Neural progenitor cell (in vitro differentiated cells): ENCODE measurements at regions not wholly inside any gene's neighbourhood (a gene's known extent, or its start where the extent isn't known, plus 50 kb on each side); places are given as distances from the start of the nearest gene placed in this dataset.

Source experiments
- EZH2phosphoT487 ChIP-seq: fragments of 200-600 bp; sonication (generic); IDR thresholded peaks from 2 replicates; pipeline ENCODE4 v1.6.1; 2017; ENCODE audit warnings: antibody characterized with exemption
- TF ChIP-seq, protein P1 (sequence below): fragments of 200-600 bp; sonication (generic); IDR thresholded peaks from 2 replicates; pipeline ENCODE4 v1.5.1; 2017; ENCODE audit warnings: antibody characterized with exemption, mild to moderate bottlenecking

- no peak for TF ChIP-seq EZH2phosphoT487
- TF ChIP-seq, protein P1, sequence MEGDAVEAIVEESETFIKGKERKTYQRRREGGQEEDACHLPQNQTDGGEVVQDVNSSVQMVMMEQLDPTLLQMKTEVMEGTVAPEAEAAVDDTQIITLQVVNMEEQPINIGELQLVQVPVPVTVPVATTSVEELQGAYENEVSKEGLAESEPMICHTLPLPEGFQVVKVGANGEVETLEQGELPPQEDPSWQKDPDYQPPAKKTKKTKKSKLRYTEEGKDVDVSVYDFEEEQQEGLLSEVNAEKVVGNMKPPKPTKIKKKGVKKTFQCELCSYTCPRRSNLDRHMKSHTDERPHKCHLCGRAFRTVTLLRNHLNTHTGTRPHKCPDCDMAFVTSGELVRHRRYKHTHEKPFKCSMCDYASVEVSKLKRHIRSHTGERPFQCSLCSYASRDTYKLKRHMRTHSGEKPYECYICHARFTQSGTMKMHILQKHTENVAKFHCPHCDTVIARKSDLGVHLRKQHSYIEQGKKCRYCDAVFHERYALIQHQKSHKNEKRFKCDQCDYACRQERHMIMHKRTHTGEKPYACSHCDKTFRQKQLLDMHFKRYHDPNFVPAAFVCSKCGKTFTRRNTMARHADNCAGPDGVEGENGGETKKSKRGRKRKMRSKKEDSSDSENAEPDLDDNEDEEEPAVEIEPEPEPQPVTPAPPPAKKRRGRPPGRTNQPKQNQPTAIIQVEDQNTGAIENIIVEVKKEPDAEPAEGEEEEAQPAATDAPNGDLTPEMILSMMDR = no peak
These were observed 401.6 kb downstream of the GPD2 start for GRCh38 chr2:156837635-156838370.
